Endothelial cell of umbilical vein (primary cell): ENCODE measurements at regions not wholly inside any gene's neighbourhood (a gene's known extent, or its start where the extent isn't known, plus 50 kb on each side); places are given as distances from the start of the nearest gene placed in this dataset.
A peak's percentile ranks its signal among the peaks of the same experiment; 100 is the strongest.

Source experiments
- BruUV-seq: library from RNA; stranded (reverse); fragments of 400-500 nt; replicated peaks from 2 replicates; lab custom pipeline; 2021; lab: Mats Ljungman, UMichigan
- CTCF ChIA-PET: fragments of 300-600, 350-600 bp; sonication (Branson Sonifier 250); formaldehyde crosslinking; loops from one replicate; lab custom pipeline; 2021; ENCODE audit warnings: antibody characterized with exemption, inconsistent platforms; lab: Charles Lee
- POLR2A ChIA-PET: fragments of 300-600, 350-600 bp; sonication (Branson Sonifier 250); formaldehyde crosslinking; loops from one replicate; lab custom pipeline; 2021; ENCODE audit warnings: antibody characterized with exemption, inconsistent platforms; lab: Charles Lee
- DNase-seq: peaks from one replicate; pipeline ENCODE4 v3.0.0-alpha.2; 2011; ENCODE audit warnings: low read depth, low spot score
- FAIRE-seq: peaks from 2 replicates; lab custom pipeline; 2011; peaks lifted over from hg19 to GRCh38; lab: Jason Lieb, UNC
- H2AFZ ChIP-seq: 2 replicates; pipeline ENCODE4 v1.6.0; 2012; ENCODE audit warnings: low read depth, low read length, control low read depth, inconsistent platforms
- H3K27ac ChIP-seq: 2 replicates; pipeline ENCODE4 v1.5.1; 2011; ENCODE audit warnings: low read depth, mild to moderate bottlenecking, control low read depth, low read length, moderate library complexity; ENCODE audit not compliant: insufficient read depth
- H3K27me3 ChIP-seq, 2 experiments: 2 replicates each; pipeline versions ENCODE4 v1.6.0 to v1.6.1; 2011; ENCODE audit warnings: low read length in 2 of 2, mixed read lengths in 1 of 2; ENCODE audit not compliant: control insufficient read depth in 2 of 2, insufficient read depth in 2 of 2
- H3K36me3 ChIP-seq, 2 experiments: 2 replicates in 1 of 2; 3 replicates in 1 of 2; pipeline ENCODE4 v1.5.1; 2011; ENCODE audit warnings: low read length in 2 of 2, mild to moderate bottlenecking in 1 of 2, moderate library complexity in 1 of 2; ENCODE audit not compliant: control insufficient read depth in 2 of 2, insufficient read depth in 2 of 2; ENCODE audit errors: extremely low read depth in 1 of 2
- H3K4me1 ChIP-seq: 3 replicates; pipeline ENCODE4 v1.5.1; 2011; ENCODE audit warnings: mild to moderate bottlenecking, low read length; ENCODE audit not compliant: control insufficient read depth, insufficient read depth; ENCODE audit errors: extremely low read depth
- H3K4me2 ChIP-seq: 2 replicates; pipeline ENCODE4 v1.6.1; 2011; ENCODE audit warnings: low read length, control low read depth, mixed read lengths; ENCODE audit not compliant: insufficient read depth
- H3K4me3 ChIP-seq, 3 experiments: fragments of 200-600 bp in 1 of 3; sonication (generic), shearing (Covaris generic) in 1 of 3; replicated peaks in 1 of 3; 2 replicates each; pipeline ENCODE4 v1.5.1; 2011 to 2016; ENCODE audit warnings: control low read depth in 3 of 3, low read length in 3 of 3, mild to moderate bottlenecking in 2 of 3, inconsistent platforms in 1 of 3, low read depth in 1 of 3, moderate library complexity in 1 of 3; ENCODE audit not compliant: insufficient read depth in 1 of 3
- H3K79me2 ChIP-seq: 2 replicates; pipeline ENCODE4 v1.6.0; 2012; ENCODE audit warnings: low read length, inconsistent platforms; ENCODE audit not compliant: control insufficient read depth, insufficient read depth
- H3K9ac ChIP-seq: replicated peaks from 2 replicates; pipeline ENCODE3; 2011; ENCODE audit warnings: low read length, control low read depth; ENCODE audit not compliant: insufficient read depth; ENCODE audit errors: extremely low read depth
- H3K9me1 ChIP-seq: replicated peaks from 3 replicates; pipeline ENCODE4 v1.6.0; 2011; ENCODE audit warnings: mild to moderate bottlenecking, low read length; ENCODE audit not compliant: control insufficient read depth, insufficient read depth; ENCODE audit errors: extremely low read depth
- H3K9me3 ChIP-seq: replicated peaks from 2 replicates; pipeline ENCODE4 v1.5.1; 2012; ENCODE audit warnings: low read length, inconsistent platforms; ENCODE audit not compliant: control insufficient read depth, insufficient read depth
- H4K20me1 ChIP-seq: replicated peaks from 2 replicates; pipeline ENCODE3; 2011; ENCODE audit warnings: mild to moderate bottlenecking, low read length; ENCODE audit not compliant: control insufficient read depth, insufficient read depth; ENCODE audit errors: extremely low read depth
- CTCF ChIP-seq, 2 donors: IDR thresholded peaks; 1 replicate in 1 of 2; 2 replicates in 1 of 2; pipeline ENCODE4 v1.5.1; 2011; ENCODE audit warnings: low read length in 2 of 2, mild to moderate bottlenecking in 2 of 2, moderate library complexity in 2 of 2, control low read depth in 1 of 2, inconsistent platforms in 1 of 2, low read depth in 1 of 2; ENCODE audit not compliant: insufficient read depth in 1 of 2; ENCODE audit errors: extremely low read depth in 1 of 2
- EZH2 ChIP-seq: IDR thresholded peaks from 2 replicates; pipeline ENCODE4 v1.6.1; 2012; ENCODE audit warnings: borderline replicate concordance, low read depth, mild to moderate bottlenecking, moderate library complexity, low read length, inconsistent platforms; ENCODE audit not compliant: severe bottlenecking
- FOS ChIP-seq: IDR thresholded peaks from 2 replicates; pipeline ENCODE4 v1.6.1; 2011; ENCODE audit warnings: mild to moderate bottlenecking, low read length, moderate library complexity, borderline replicate concordance; ENCODE audit not compliant: insufficient read depth
- JUN ChIP-seq: IDR thresholded peaks from 2 replicates; pipeline ENCODE4 v1.6.1; 2011; ENCODE audit warnings: borderline replicate concordance, low read depth; ENCODE audit not compliant: insufficient read length, insufficient read depth
- MAX ChIP-seq: IDR thresholded peaks from 2 replicates; pipeline ENCODE4 v1.6.1; 2011; ENCODE audit not compliant: insufficient read depth, insufficient read length
- MYC ChIP-seq: IDR thresholded peaks from one replicate; pipeline ENCODE4 v1.6.1; 2011; ENCODE audit warnings: mild to moderate bottlenecking, low read depth, low read length
- POLR2A ChIP-seq: IDR thresholded peaks from 2 replicates; pipeline ENCODE4 v1.6.1; 2012; ENCODE audit warnings: low read depth, mild to moderate bottlenecking, control low read depth, low read length
- POLR2AphosphoS5 ChIP-seq: IDR thresholded peaks from 2 replicates; pipeline ENCODE4 v1.6.1; 2012; ENCODE audit warnings: low read depth, mild to moderate bottlenecking, control low read depth, low read length, moderate library complexity; ENCODE audit not compliant: insufficient read depth
- dilution Hi-C: fragments of 300-500 bp; cut with MboI; formaldehyde crosslinking; loops from one replicate; pipeline ENCODE4 v1.15.0; 2019; ENCODE audit warnings: low sequenced_read_pairs; ENCODE audit not compliant: extremely low pct_ligation_motif_present
- intact Hi-C: fragments of 100-400 bp; cut with micrococcal nuclease; formaldehyde crosslinking; loops from one replicate; pipeline ENCODE4 v1.10.0; 2022

- no peaks in the 10 kb centered on the region for H3K9me1 ChIP-seq
- no peak overlapping the region for H3K9ac ChIP-seq
- intact Hi-C loops: no loop called here
- TF ChIP-seq CTCF (IDR thresholded peaks at IDR 0.05; ENCODE audit: extremely low read depth in 1 of 2, insufficient read depth in 1 of 2, low read depth in 1 of 2, low read length in 2 of 2): no peak
- no peak for TF ChIP-seq EZH2
- no peak for TF ChIP-seq POLR2A
- TF ChIP-seq POLR2AphosphoS5: no peak
- TF ChIP-seq MAX: no peak
- TF ChIP-seq MYC: no peak
- no peak for TF ChIP-seq JUN
- no peak for TF ChIP-seq FOS
- H3K4me2 ChIP-seq: no peak overlapping the region
- no peaks in the 10 kb centered on the region for H3K36me3 ChIP-seq
- no peaks in the 10 kb centered on the region for H3K27me3 ChIP-seq
- CTCF ChIA-PET: interaction anchor here (1.3 to 1.4 kb wide), 3 partner anchors 14 to 75 kb away, joined by 3 to 7 read pairs (median 3); no protein-coding TSS in a partner anchor
- no peaks in the 10 kb centered on the region for H4K20me1 ChIP-seq
- H3K79me2 ChIP-seq: peaks cover 38% of the 10 kb centered on the region
- no peak overlapping the region for H3K27ac ChIP-seq
- H3K4me1 ChIP-seq: peaks cover 17% of the 10 kb centered on the region
- H3K4me3 ChIP-seq: no peak overlapping the region
- FAIRE-seq: no peak
- BruUV-seq: no TSS peak
- H2AFZ ChIP-seq: no peak overlapping the region
- H3K9me3 ChIP-seq: no peaks in the 10 kb centered on the region
- DNase-seq: peak; percentile 73
- dilution Hi-C loops: no loop called here
- POLR2A ChIA-PET: no interaction called here
Measured at GRCh38 chr2:134132490-134132857, 121.4 kb upstream of the MGAT5 start.
